CD4-positive, alpha-beta T cell treated with Interleukin-2 at 100 ng/mL for 4 hours (primary cell): ENCODE measurements at regions not wholly inside any gene's neighbourhood (a gene's known extent, or its start where the extent isn't known, plus 50 kb on each side); places are given as distances from the start of the nearest gene placed in this dataset.
A peak's percentile ranks its signal among the peaks of the same experiment; 100 is the strongest.
"Not testable (repeated sequence)": the region's sequence is repeated elsewhere in the genome, so short reads cannot be mapped to it uniquely, and the experiment has no call there.

Experiments used
- DNase-seq: peaks from one replicate; pipeline ENCODE4 v3.0.0-alpha.2; 2020; ENCODE audit warnings: low spot score

- no peak for DNase-seq
These were observed 162.5 kb upstream of the OLIG3 start for GRCh38 chr6:137656735-137657134.

- no peak for DNase-seq
These were observed 163.2 kb upstream of the OLIG3 start for GRCh38 chr6:137657351-137657911.

- DNase-seq, result no peak
These were observed 164.1 kb upstream of the OLIG3 start for GRCh38 chr6:137658287-137658686.

GRCh38 chr6:137659871-137660270 lies 165.7 kb upstream of the OLIG3 start:
- DNase-seq, result no peak

GRCh38 chr6:137660296-137660731 lies 166.1 kb upstream of the OLIG3 start:
- DNase-seq, result no peak

GRCh38 chr6:137661601-137662000 lies 167.4 kb upstream of the OLIG3 start:
- peak; percentile 43 for DNase-seq

- DNase-seq, result no peak
These were observed 170.0 kb upstream of the OLIG3 start for GRCh38 chr6:137664183-137664582.

- no peak for DNase-seq
These were observed 171.2 kb upstream of the OLIG3 start for GRCh38 chr6:137665342-137665934.

GRCh38 chr6:137666202-137666774 lies 172.1 kb upstream of the OLIG3 start:
- DNase-seq, result peak; percentile 18

- no peak for DNase-seq
These were observed 179.4 kb upstream of the OLIG3 start for GRCh38 chr6:137673603-137674002.

GRCh38 chr6:137676888-137677287 lies 182.7 kb upstream of the OLIG3 start:
- peak; percentile 22 for DNase-seq

GRCh38 chr6:137677709-137678108 lies 183.5 kb upstream of the OLIG3 start:
- DNase-seq, result no peak

- DNase-seq, result no peak
These were observed 184.3 kb upstream of the OLIG3 start for GRCh38 chr6:137678451-137678850.

GRCh38 chr6:137680705-137681346 lies 186.2 kb upstream of the TNFAIP3 start:
- peak; percentile 32 for DNase-seq

GRCh38 chr6:137681445-137682009 lies 185.5 kb upstream of the TNFAIP3 start:
- DNase-seq, result no peak

- not testable (repeated sequence) for DNase-seq
These were observed 184.4 kb upstream of the TNFAIP3 start for GRCh38 chr6:137682658-137683057.

GRCh38 chr6:137683916-137684315 lies 183.1 kb upstream of the TNFAIP3 start:
- no peak for DNase-seq

- DNase-seq, result no peak
These were observed 181.2 kb upstream of the TNFAIP3 start for GRCh38 chr6:137685798-137686375.

- DNase-seq, result no peak
These were observed 179.2 kb upstream of the TNFAIP3 start for GRCh38 chr6:137687818-137688217.

- no peak for DNase-seq
These were observed 178.7 kb upstream of the TNFAIP3 start for GRCh38 chr6:137688230-137688971.

GRCh38 chr6:137689377-137689776 lies 177.7 kb upstream of the TNFAIP3 start:
- no peak for DNase-seq

GRCh38 chr6:137690034-137690433 lies 177.0 kb upstream of the TNFAIP3 start:
- no peak for DNase-seq
